ENCODE measurements at regions not wholly inside any gene's neighbourhood (a gene's known extent, or its start where the extent isn't known, plus 50 kb on each side); places are given as distances from the start of the nearest gene placed in this dataset.

DNA sequence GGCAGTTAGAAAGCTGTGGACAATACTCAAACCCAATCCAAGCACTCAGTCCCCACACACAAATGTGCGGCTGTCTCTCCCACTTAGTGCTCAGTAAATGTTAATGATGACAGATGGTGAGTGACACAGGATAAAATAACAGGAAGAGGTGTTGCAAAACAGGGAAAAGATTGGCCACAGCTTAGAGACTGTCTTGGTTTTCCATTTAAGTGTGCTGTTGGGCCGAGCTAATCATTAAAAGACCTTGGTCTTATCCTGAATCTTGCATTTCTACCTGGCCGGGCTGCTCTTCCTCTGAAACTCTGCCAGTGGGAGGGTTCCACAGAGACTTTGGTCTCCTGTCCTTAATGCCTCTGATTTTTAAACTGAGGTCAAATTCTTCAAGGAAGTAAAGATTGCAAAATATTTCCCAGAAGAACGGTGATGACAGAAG, 113.1 kb upstream of the RNF32 start:
- TF ChIP-seq CTCF (IDR thresholded peaks at IDR 0.05; ENCODE audit: extremely low read depth in 1 of 2, insufficient read depth in 1 of 2, low read depth in 1 of 2, low read length in 2 of 2) (no peak), EZH2 (IDR thresholded peaks at IDR 0.05; ENCODE audit: borderline replicate concordance, low read depth, low read length, severe bottlenecking) (no peak), POLR2AphosphoS5 (IDR thresholded peaks at IDR 0.05; ENCODE audit: insufficient read depth, low read depth, low read length) (no peak), POLR2A (IDR thresholded peaks at IDR 0.05; ENCODE audit: low read depth, low read length) (no peak), MYC (IDR thresholded peaks at IDR 0.05; ENCODE audit: low read depth, low read length) (no peak), JUN (IDR thresholded peaks at IDR 0.05; ENCODE audit: borderline replicate concordance, insufficient read depth, insufficient read length, low read depth) (no peak), MAX (IDR thresholded peaks at IDR 0.05; ENCODE audit: insufficient read depth, insufficient read length) (no peak), FOS (IDR thresholded peaks at IDR 0.05; ENCODE audit: borderline replicate concordance, insufficient read depth, low read length) (no peak)
